AG09319 (cell line): ENCODE measurements at regions not wholly inside any gene's neighbourhood (a gene's known extent, or its start where the extent isn't known, plus 50 kb on each side); places are given as distances from the start of the nearest gene placed in this dataset.

Experiments used
- DNase-seq: peaks from one replicate; pipeline ENCODE4 v3.0.0-alpha.2; 2010; ENCODE audit warnings: low read depth; ENCODE audit errors: extremely low read depth
- TF ChIP-seq, protein P1 (sequence below): IDR thresholded peaks from 2 replicates; pipeline ENCODE4 v1.5.1; 2011; ENCODE audit warnings: low read depth, mild to moderate bottlenecking, inconsistent platforms, low read length, moderate library complexity

DNA sequence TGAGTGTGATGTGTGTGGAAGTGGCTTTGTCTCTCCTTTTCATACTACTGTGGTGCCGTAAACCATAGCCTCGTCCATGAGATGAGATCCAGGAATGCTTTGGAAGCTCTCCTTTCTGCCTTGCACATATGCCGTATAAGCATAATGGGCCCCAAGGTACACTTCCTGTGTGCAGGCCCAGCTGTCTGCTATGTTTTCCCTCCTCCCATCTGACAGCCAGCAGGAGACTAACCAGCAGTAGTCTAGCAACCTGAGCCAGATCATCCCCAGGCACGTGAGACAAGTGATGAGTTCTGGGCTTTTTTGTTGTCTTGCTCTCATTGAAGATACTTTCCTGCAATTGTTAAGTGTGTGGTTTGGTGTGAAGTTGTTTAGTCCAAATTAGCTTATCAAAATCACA, 555.5 kb upstream of the LRRTM4 start:
- TF ChIP-seq, protein P1, sequence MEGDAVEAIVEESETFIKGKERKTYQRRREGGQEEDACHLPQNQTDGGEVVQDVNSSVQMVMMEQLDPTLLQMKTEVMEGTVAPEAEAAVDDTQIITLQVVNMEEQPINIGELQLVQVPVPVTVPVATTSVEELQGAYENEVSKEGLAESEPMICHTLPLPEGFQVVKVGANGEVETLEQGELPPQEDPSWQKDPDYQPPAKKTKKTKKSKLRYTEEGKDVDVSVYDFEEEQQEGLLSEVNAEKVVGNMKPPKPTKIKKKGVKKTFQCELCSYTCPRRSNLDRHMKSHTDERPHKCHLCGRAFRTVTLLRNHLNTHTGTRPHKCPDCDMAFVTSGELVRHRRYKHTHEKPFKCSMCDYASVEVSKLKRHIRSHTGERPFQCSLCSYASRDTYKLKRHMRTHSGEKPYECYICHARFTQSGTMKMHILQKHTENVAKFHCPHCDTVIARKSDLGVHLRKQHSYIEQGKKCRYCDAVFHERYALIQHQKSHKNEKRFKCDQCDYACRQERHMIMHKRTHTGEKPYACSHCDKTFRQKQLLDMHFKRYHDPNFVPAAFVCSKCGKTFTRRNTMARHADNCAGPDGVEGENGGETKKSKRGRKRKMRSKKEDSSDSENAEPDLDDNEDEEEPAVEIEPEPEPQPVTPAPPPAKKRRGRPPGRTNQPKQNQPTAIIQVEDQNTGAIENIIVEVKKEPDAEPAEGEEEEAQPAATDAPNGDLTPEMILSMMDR: no peak
- DNase-seq: no peak

DNA sequence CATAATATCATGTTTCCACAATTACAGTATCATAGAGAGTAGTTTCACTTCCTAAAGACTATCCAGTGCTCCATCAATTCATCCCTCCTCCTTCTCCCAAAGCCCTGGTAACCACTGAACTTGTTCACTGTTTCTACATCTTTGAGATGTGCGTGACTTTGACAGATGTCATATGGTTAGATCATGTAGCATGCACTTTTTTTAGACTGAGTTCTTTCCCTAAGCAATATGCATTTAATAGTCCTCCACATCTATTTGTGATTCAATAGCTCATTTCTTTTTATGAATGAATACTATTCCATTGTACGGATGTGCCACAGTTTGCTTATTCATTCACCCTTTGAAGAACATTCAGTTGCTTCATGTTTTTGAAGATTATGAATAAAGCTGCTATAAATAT, 560.4 kb upstream of the LRRTM4 start:
- DNase-seq: no peak
- TF ChIP-seq, protein P1: no peak

DNA sequence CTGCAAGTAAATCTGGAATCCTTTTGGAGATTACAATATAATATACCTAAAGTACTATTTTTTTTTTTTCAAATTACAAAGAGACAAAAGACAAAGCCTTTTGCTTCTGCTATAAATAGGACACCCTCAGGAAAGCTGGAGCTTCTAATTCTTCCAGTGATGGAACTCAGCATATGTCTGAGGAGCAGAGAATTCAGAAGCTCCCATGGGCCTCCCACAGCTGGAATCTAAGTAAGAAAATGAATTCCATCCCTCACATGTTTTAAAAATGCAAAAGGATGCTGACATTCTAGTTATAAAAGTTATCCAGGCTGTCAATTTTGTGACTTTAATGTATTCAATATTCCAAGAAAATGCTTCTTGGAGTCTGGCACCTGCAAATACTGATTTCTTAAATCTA, 571.3 kb upstream of the LRRTM4 start:
- no peak for DNase-seq
- TF ChIP-seq, protein P1: no peak

DNA sequence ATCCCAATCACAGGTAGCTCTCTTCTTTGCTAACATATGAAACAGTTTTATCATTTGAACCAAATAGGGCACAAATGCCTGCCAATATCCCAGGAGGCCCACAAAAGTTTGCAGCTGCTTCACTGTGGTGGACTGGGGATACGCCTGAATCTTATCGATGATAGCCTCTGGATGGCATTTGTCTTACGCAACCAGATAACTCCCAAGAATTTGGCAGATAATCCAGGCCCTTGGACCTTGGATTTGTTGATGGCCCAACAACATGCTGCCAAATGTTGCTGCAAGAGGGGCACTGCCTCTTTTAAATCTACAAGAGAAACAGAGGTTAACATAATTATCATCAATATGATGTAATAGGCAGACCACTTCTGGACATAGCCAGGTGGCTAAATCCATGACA, 587.1 kb upstream of the LRRTM4 start:
- DNase-seq: no peak
- TF ChIP-seq, protein P1: no peak

DNA sequence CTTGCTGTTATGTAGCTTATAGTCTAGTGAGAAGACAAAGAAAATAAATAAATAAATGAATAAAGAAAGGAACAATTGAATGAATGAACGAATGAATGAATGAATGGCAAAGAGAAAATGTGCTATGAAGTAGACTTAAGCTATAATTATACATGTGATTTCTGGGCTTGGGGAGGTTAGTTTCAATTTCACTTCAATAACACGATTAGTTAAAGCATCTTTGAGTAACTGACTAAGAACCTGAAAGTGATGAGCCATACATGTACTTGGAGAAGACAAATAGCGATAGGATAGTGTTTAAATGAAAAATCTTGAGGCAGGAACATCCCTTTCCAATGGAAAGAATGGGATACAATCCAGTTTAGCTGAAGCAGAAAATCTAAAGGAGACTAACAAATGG, 593.1 kb upstream of the LRRTM4 start:
- TF ChIP-seq, protein P1: no peak
- DNase-seq: no peak

DNA sequence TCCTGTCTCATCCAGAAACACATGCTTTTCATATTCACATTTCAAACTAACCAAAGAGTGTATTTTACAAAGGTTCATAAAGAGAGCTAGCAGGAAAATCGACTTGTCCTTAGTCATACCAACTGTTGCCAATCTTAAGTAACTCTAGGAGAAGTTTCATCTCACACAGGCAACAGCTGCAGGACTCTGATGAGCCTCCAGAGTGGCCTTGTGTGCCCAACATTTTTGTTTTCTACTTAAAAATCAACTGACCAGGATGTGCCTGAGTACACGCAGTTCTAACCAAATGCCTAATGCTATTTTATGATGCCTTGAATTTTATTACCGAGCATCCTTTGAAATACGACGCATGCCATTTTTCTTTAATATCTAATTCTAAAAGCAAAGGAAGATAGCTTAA, 595.9 kb upstream of the LRRTM4 start:
- TF ChIP-seq, protein P1: no peak
- DNase-seq: no peak

DNA sequence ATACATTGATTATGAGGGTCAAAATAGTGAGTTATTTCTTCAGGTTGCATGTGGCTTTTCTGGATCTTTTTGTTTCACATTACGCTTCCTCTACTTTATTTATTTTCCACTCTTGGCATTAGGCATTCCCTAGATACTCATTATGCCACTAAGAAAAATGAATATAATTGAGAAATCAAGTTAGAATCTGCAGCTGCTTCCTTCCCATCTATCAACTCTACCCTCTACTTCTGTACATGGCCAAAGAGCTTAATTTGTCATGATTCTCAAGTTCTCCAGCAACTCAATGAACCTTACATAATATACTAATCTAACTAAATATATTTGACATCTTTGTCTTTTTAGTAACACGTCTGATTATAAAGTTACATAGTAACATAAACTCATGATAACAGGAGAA, 598.1 kb upstream of the LRRTM4 start:
- TF ChIP-seq, protein P1: no peak
- DNase-seq: no peak
